ENCODE measurements at regions not wholly inside any gene's neighbourhood (a gene's known extent, or its start where the extent isn't known, plus 50 kb on each side); places are given as distances from the start of the nearest gene placed in this dataset.

- H3K27me3 Mint-ChIP-seq (ENCODE audit: unreplicated experiment) = no peaks in the 10 kb centered on the region
- no peak overlapping the region for H3K4me3 Mint-ChIP-seq (ENCODE audit: unreplicated experiment)
- no peak for TF ChIP-seq CTCF (IDR thresholded peaks at IDR 0.05; ENCODE audit: partially characterized antibody, unreplicated experiment)
- no peak for DNase-seq
- H3K36me3 Mint-ChIP-seq (ENCODE audit: unreplicated experiment) = no peaks in the 10 kb centered on the region
- no peak overlapping the region for H3K27ac Mint-ChIP-seq (ENCODE audit: unreplicated experiment)
- no peaks in the 10 kb centered on the region for H3K9me3 Mint-ChIP-seq (ENCODE audit: unreplicated experiment)
- no peaks in the 10 kb centered on the region for H3K4me1 Mint-ChIP-seq (ENCODE audit: low read depth, unreplicated experiment)
Observed at GRCh38 chr5:33179301-33179700, 261.5 kb upstream of the TARS1 start.

GRCh38 chr5:33180900-33181299 is 259.9 kb upstream of the TARS1 start:
- no peak overlapping the region for H3K27ac Mint-ChIP-seq (ENCODE audit: unreplicated experiment)
- no peak for TF ChIP-seq CTCF (IDR thresholded peaks at IDR 0.05; ENCODE audit: partially characterized antibody, unreplicated experiment)
- no peaks in the 10 kb centered on the region for H3K36me3 Mint-ChIP-seq (ENCODE audit: unreplicated experiment)
- H3K4me1 Mint-ChIP-seq (ENCODE audit: low read depth, unreplicated experiment) = no peaks in the 10 kb centered on the region
- DNase-seq = no peak
- H3K27me3 Mint-ChIP-seq (ENCODE audit: unreplicated experiment) = no peaks in the 10 kb centered on the region
- H3K4me3 Mint-ChIP-seq (ENCODE audit: unreplicated experiment) = no peak overlapping the region
- H3K9me3 Mint-ChIP-seq (ENCODE audit: unreplicated experiment) = no peaks in the 10 kb centered on the region

GRCh38 chr5:33182986-33183385 is 257.8 kb upstream of the TARS1 start:
- no peaks in the 10 kb centered on the region for H3K36me3 Mint-ChIP-seq (ENCODE audit: unreplicated experiment)
- H3K27ac Mint-ChIP-seq (ENCODE audit: unreplicated experiment) = no peak overlapping the region
- no peak for DNase-seq
- no peak overlapping the region for H3K4me3 Mint-ChIP-seq (ENCODE audit: unreplicated experiment)
- no peak for TF ChIP-seq CTCF (IDR thresholded peaks at IDR 0.05; ENCODE audit: partially characterized antibody, unreplicated experiment)
- H3K27me3 Mint-ChIP-seq (ENCODE audit: unreplicated experiment) = no peaks in the 10 kb centered on the region
- no peaks in the 10 kb centered on the region for H3K4me1 Mint-ChIP-seq (ENCODE audit: low read depth, unreplicated experiment)
- H3K9me3 Mint-ChIP-seq (ENCODE audit: unreplicated experiment) = no peaks in the 10 kb centered on the region

- Mint-ChIP-seq H3K27me3 (ENCODE audit: unreplicated experiment) (no peaks in the 10 kb centered on the region), H3K27ac (ENCODE audit: unreplicated experiment) (no peak overlapping the region), H3K4me1 (ENCODE audit: low read depth, unreplicated experiment) (no peaks in the 10 kb centered on the region), H3K36me3 (ENCODE audit: unreplicated experiment) (no peaks in the 10 kb centered on the region), H3K4me3 (ENCODE audit: unreplicated experiment) (no peak overlapping the region), H3K9me3 (ENCODE audit: unreplicated experiment) (no peaks in the 10 kb centered on the region)
- no peak for TF ChIP-seq CTCF (IDR thresholded peaks at IDR 0.05; ENCODE audit: partially characterized antibody, unreplicated experiment)
- no peak for DNase-seq
Observed at GRCh38 chr5:33184367-33184766, 256.4 kb upstream of the TARS1 start.

- DNase-seq = no peak
- no peak for TF ChIP-seq CTCF (IDR thresholded peaks at IDR 0.05; ENCODE audit: partially characterized antibody, unreplicated experiment)
- no peaks in the 10 kb centered on the region for H3K9me3 Mint-ChIP-seq (ENCODE audit: unreplicated experiment)
- H3K27ac Mint-ChIP-seq (ENCODE audit: unreplicated experiment) = no peak overlapping the region
- H3K27me3 Mint-ChIP-seq (ENCODE audit: unreplicated experiment) = no peaks in the 10 kb centered on the region
- H3K4me3 Mint-ChIP-seq (ENCODE audit: unreplicated experiment) = no peak overlapping the region
- no peaks in the 10 kb centered on the region for H3K4me1 Mint-ChIP-seq (ENCODE audit: low read depth, unreplicated experiment)
- no peaks in the 10 kb centered on the region for H3K36me3 Mint-ChIP-seq (ENCODE audit: unreplicated experiment)
Observed at GRCh38 chr5:33188089-33188488, 252.7 kb upstream of the TARS1 start.
